ENCODE measurements at regions not wholly inside any gene's neighbourhood (a gene's known extent, or its start where the extent isn't known, plus 50 kb on each side); places are given as distances from the start of the nearest gene placed in this dataset.

DNA sequence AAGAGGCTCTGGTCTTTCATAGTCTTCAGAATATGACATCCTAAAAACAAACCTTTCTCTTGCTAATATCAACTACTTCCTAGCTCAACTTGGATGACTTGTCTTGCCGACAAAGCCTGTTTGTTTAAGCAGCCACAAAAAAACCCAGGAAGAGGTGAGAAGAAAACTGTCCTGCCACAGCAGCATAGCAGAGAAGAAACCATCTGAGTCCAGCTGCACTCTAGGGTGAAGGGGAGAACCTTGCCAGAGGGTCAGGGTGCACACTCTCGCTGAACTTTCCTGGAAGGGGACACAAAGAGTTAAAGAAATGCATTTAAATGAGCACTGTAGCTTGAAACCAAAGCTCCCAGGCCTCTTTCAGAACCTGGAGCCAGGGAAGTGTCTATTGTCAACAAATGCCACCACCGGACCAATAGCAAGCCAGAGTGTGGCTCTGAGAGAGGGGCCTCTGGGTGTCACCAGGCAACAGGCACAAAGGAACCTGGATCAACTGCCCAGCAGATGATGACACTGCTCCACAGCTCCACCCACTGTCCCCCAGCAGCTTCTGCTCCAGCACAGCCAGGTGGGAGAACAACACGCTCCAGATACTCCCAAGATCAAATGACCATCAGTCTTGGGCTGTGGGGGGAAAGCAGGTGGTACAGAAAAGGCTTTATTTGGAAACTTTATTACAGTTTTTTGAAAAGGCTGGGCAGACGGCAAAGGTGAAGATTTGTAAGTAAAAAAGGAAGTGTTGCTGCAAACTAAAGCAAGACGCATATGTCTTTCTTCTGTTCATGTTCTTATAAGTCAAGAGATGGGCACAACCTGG lies 105.7 kb downstream of the RASSF10 start:
- CTCF ChIA-PET = interaction anchor here (1.1 kb wide), 1 partner anchor 11 kb away, joined by 3 read pairs; no protein-coding TSS in a partner anchor
- no peak overlapping the region for H3K18ac ChIP-seq (ENCODE audit: low read depth, low read length)
- H3K56ac ChIP-seq (ENCODE audit: extremely low read depth, insufficient read depth, low read length) = no peak overlapping the region
- no peaks in the 10 kb centered on the region for H3K36me3 ChIP-seq (ENCODE audit: control insufficient read depth, insufficient read depth, low read length)
- H3K4ac ChIP-seq (ENCODE audit: low read depth, low read length) = no peak overlapping the region; the same call in 1 of the 2 replicates
- DNase-seq (no peak), ATAC-seq (ENCODE audit: low read depth) (no peak)
- no peak overlapping the region for H3K4me2 ChIP-seq (ENCODE audit: low read depth, low read length)
- no peak overlapping the region for H2AK9ac ChIP-seq (replicated peaks; ENCODE audit: low read depth, low read length, poor library complexity)
- H2BK15ac ChIP-seq (ENCODE audit: low read depth, low read length) = no peak overlapping the region
- no peaks in the 10 kb centered on the region for H4K20me1 ChIP-seq (ENCODE audit: insufficient read depth, low read length)
- in situ Hi-C loops (cut with MboI; ENCODE audit: low sequenced_read_pairs) = no loop called here
- peak overlapping the region; percentile 9 for H2AFZ ChIP-seq (replicated peaks; ENCODE audit: low read length, poor library complexity)
- H2BK5ac ChIP-seq (ENCODE audit: low read depth, low read length, poor library complexity, severe bottlenecking) = no peak overlapping the region
- peaks cover 13% of the 10 kb centered on the region for H3K9me1 ChIP-seq (ENCODE audit: insufficient read depth, low read length)
- no peak overlapping the region for H4K5ac ChIP-seq (ENCODE audit: low read depth, low read length)
- H4K91ac ChIP-seq (ENCODE audit: insufficient read depth, low read depth, low read length) = no peak overlapping the region; the same call in 1 of the 2 replicates
- no peaks in the 10 kb centered on the region for H3K27me3 ChIP-seq (ENCODE audit: control insufficient read depth, insufficient read depth, low read length)
- H3K9ac ChIP-seq (ENCODE audit: low read depth, low read length) = no peak overlapping the region
- no TSS peak for BruUV-seq (replicated peaks)
- no peak overlapping the region for H3K4me3 ChIP-seq (ENCODE audit: insufficient read depth, low read depth, low read length)
- POLR2A ChIA-PET (ENCODE audit: unreplicated experiment) = no interaction called here
- H4K8ac ChIP-seq (ENCODE audit: low read depth in 2 of 2, low read length in 2 of 2) = no peak overlapping the region
- dilution Hi-C loops (cut with HindIII; ENCODE audit: low sequenced_read_pairs, unreplicated experiment) = no loop called here
- H3K9me3 ChIP-seq (ENCODE audit: control insufficient read depth, insufficient read depth, low read length) = no peaks in the 10 kb centered on the region
- H3K14ac ChIP-seq (replicated peaks; ENCODE audit: low read depth, low read length) = no peak overlapping the region
- 96% methylated on average over 3 of the region's 6 CpGs; no CpG with 5 or more reads in 1 of the 2 experiments for WGBS, 2 experiments (ENCODE audit: extremely low coverage in 2 of 2, insufficient read length in 1 of 2)
- no peaks in the 10 kb centered on the region for H3K79me1 ChIP-seq (ENCODE audit: low read depth in 1 of 2, low read length in 2 of 2)
- peaks cover 13% of the 10 kb centered on the region for H3K4me1 ChIP-seq (ENCODE audit: control insufficient read depth, insufficient read depth, low read length)
- TF ChIP-seq FOS (IDR thresholded peaks at IDR 0.05; ENCODE audit: low read depth, low read length) (no peak), NFE2L2 (IDR thresholded peaks at IDR 0.05; ENCODE audit: low read depth, low read length) (no peak), RCOR1 (IDR thresholded peaks at IDR 0.05; ENCODE audit: insufficient replicate concordance, low read length) (no peak), POLR2A (IDR thresholded peaks at IDR 0.05; ENCODE audit: low read depth, low read length) (no peak), MXI1 (IDR thresholded peaks at IDR 0.05; ENCODE audit: borderline replicate concordance, low read depth, low read length) (no peak), ELK1 (IDR thresholded peaks at IDR 0.05; ENCODE audit: borderline replicate concordance, low read depth, low read length) (no peak), CHD1 (IDR thresholded peaks at IDR 0.05; ENCODE audit: low read depth, low read length) (no peak), CEBPB (IDR thresholded peaks at IDR 0.05; ENCODE audit: low read depth, low read length) (no peak)
- TF ChIP-seq, protein P1, sequence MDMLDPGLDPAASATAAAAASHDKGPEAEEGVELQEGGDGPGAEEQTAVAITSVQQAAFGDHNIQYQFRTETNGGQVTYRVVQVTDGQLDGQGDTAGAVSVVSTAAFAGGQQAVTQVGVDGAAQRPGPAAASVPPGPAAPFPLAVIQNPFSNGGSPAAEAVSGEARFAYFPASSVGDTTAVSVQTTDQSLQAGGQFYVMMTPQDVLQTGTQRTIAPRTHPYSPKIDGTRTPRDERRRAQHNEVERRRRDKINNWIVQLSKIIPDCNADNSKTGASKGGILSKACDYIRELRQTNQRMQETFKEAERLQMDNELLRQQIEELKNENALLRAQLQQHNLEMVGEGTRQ (IDR thresholded peaks at IDR 0.05; ENCODE audit: low read depth, low read length) = no peak
- TF ChIP-seq, protein P2, sequence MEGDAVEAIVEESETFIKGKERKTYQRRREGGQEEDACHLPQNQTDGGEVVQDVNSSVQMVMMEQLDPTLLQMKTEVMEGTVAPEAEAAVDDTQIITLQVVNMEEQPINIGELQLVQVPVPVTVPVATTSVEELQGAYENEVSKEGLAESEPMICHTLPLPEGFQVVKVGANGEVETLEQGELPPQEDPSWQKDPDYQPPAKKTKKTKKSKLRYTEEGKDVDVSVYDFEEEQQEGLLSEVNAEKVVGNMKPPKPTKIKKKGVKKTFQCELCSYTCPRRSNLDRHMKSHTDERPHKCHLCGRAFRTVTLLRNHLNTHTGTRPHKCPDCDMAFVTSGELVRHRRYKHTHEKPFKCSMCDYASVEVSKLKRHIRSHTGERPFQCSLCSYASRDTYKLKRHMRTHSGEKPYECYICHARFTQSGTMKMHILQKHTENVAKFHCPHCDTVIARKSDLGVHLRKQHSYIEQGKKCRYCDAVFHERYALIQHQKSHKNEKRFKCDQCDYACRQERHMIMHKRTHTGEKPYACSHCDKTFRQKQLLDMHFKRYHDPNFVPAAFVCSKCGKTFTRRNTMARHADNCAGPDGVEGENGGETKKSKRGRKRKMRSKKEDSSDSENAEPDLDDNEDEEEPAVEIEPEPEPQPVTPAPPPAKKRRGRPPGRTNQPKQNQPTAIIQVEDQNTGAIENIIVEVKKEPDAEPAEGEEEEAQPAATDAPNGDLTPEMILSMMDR (conservative IDR thresholded peaks at IDR 0.05; ENCODE audit: low read depth, low read length) = no peak
- no peak overlapping the region for H2BK120ac ChIP-seq (ENCODE audit: low read depth, low read length)
- H3K23ac ChIP-seq (ENCODE audit: low read depth, low read length) = no peak overlapping the region
- H3K27ac ChIP-seq (ENCODE audit: insufficient read depth, low read length) = no peak overlapping the region
- intact Hi-C loops (cut with micrococcal nuclease) = no loop called here
- H2AK5ac ChIP-seq (ENCODE audit: low read depth, low read length) = no peak overlapping the region
- no peak overlapping the region; the same call in 1 of the 2 replicates for H2BK20ac ChIP-seq (ENCODE audit: low read depth, low read length)

All from IMR-90 (cell line).